Keratinocyte (primary cell): ENCODE measurements at regions not wholly inside any gene's neighbourhood (a gene's known extent, or its start where the extent isn't known, plus 50 kb on each side); places are given as distances from the start of the nearest gene placed in this dataset.

Experiments used
- EZH2 ChIP-seq: IDR thresholded peaks from one replicate; pipeline ENCODE4 v1.6.1; 2012; ENCODE audit warnings: inconsistent platforms, mild to moderate bottlenecking, low read length, moderate library complexity
- TF ChIP-seq, protein P1 (sequence below), 3 experiments: IDR thresholded peaks in 1 of 3; conservative IDR thresholded peaks in 1 of 3; optimal IDR thresholded peaks in 1 of 3; 2 replicates in 2 of 3; 3 replicates in 1 of 3; pipeline versions ENCODE3 to v1.5.1; 2011; ENCODE audit warnings: low read length in 3 of 3, mild to moderate bottlenecking in 3 of 3, moderate library complexity in 2 of 3, control low read depth in 1 of 3, inconsistent platforms in 1 of 3; ENCODE audit not compliant: insufficient read depth in 2 of 3; ENCODE audit errors: extremely low read depth in 1 of 3

- no peak for TF ChIP-seq EZH2
- TF ChIP-seq, protein P1, sequence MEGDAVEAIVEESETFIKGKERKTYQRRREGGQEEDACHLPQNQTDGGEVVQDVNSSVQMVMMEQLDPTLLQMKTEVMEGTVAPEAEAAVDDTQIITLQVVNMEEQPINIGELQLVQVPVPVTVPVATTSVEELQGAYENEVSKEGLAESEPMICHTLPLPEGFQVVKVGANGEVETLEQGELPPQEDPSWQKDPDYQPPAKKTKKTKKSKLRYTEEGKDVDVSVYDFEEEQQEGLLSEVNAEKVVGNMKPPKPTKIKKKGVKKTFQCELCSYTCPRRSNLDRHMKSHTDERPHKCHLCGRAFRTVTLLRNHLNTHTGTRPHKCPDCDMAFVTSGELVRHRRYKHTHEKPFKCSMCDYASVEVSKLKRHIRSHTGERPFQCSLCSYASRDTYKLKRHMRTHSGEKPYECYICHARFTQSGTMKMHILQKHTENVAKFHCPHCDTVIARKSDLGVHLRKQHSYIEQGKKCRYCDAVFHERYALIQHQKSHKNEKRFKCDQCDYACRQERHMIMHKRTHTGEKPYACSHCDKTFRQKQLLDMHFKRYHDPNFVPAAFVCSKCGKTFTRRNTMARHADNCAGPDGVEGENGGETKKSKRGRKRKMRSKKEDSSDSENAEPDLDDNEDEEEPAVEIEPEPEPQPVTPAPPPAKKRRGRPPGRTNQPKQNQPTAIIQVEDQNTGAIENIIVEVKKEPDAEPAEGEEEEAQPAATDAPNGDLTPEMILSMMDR (optimal IDR thresholded peaks at IDR 0.05 in 1 of 3, IDR thresholded peaks at IDR 0.05 in 1 of 3, conservative IDR thresholded peaks at IDR 0.05 in 1 of 3; ENCODE audit: extremely low read depth in 1 of 3, insufficient read depth in 2 of 3, low read length in 3 of 3): no peak
Observed at GRCh38 chrX:94901849-94902248, 1227.8 kb downstream of the FAM133A start.
